ENCODE measurements at regions not wholly inside any gene's neighbourhood (a gene's known extent, or its start where the extent isn't known, plus 50 kb on each side); places are given as distances from the start of the nearest gene placed in this dataset.

DNA sequence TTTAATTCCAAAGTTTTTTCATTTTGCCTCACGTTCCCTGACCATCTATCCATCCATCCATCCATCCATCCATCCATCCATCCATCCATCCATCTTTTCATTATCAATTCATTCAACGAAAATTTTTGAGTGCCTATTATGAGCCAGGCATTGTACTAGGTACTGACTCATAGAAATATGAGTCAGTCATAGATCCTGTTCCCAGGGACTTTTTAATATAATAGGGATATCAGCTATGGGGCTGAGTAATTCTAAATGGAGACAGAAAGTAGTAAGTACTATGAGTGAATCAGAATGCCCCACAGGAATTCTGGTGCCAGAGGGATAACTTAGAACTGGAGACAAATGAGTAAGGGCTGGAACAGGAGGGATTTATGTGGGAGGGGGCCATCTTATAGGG, 49.8 kb upstream of the GNG12 start:
- peak in 1 of 8 donors; percentile 25 for ATAC-seq
- Histone ChIP-seq H3K4me1 (peaks cover 0 to 18% (median 0%) of the 10 kb centered on the region in 9 donors), H3K36me3 (no peaks in the 10 kb centered on the region), H3K27ac (no peak overlapping the region), H3K4me3 (no peak overlapping the region), H3K27me3 (no peaks in the 10 kb centered on the region), H3K9me3 (no peaks in the 10 kb centered on the region)
- intact Hi-C loops (cut with DNase I): no loop called here
- 84 to 92% methylated on average over 2 of the region's 2 CpGs for WGBS, 2 donors
- DNase-seq: no peak
- no peak for TF ChIP-seq CTCF (IDR thresholded peaks at IDR 0.05)

Data from heart right ventricle (tissue), 16 donors.